B cell (primary cell): ENCODE measurements at regions not wholly inside any gene's neighbourhood (a gene's known extent, or its start where the extent isn't known, plus 50 kb on each side); places are given as distances from the start of the nearest gene placed in this dataset.

Experiments used
- CTCF ChIP-seq: fragments of 200-600 bp; IDR thresholded peaks from one replicate; pipeline ENCODE4 v1.8.0; 2022; ENCODE audit warnings: antibody characterized with exemption, mild to moderate bottlenecking
- EZH2 ChIP-seq: IDR thresholded peaks from 2 replicates; pipeline ENCODE4 v1.6.1; 2012; ENCODE audit warnings: borderline replicate concordance, low read depth, mild to moderate bottlenecking, moderate library complexity, low read length; ENCODE audit not compliant: insufficient read depth, poor library complexity, severe bottlenecking

GRCh38 chr20:10898552-10898951 is 224.8 kb upstream of the JAG1 start:
- TF ChIP-seq CTCF, result no peak
- TF ChIP-seq EZH2, result no peak
